Smooth muscle cell (in vitro differentiated cells): ENCODE measurements at regions not wholly inside any gene's neighbourhood (a gene's known extent, or its start where the extent isn't known, plus 50 kb on each side); places are given as distances from the start of the nearest gene placed in this dataset.

ENCODE experiments used
- DNase-seq: peaks from one replicate; lab custom pipeline; 2025; ENCODE audit not compliant: unreplicated experiment; lab: John Stamatoyannopoulos, UW
- H2AFZ ChIP-seq: fragments of 200-600 bp; sonication (generic); 2 replicates; pipeline ENCODE4 v1.6.0; 2016; ENCODE audit warnings: antibody characterized with exemption, low read depth, mild to moderate bottlenecking
- H3F3A ChIP-seq: fragments of 200-600 bp; sonication (generic); 2 replicates; pipeline ENCODE4 v1.6.0; 2017; ENCODE audit warnings: antibody characterized with exemption, low read depth
- H3K27ac ChIP-seq: fragments of 200-600 bp; sonication (generic); 2 replicates; pipeline ENCODE4 v1.5.1; 2016; ENCODE audit warnings: low read depth, mild to moderate bottlenecking
- H3K27me3 ChIP-seq: fragments of 200-600 bp; sonication (generic); 2 replicates; pipeline ENCODE4 v1.6.1; 2016; ENCODE audit warnings: low read depth, mild to moderate bottlenecking
- H3K36me3 ChIP-seq: fragments of 200-600 bp; sonication (generic); 2 replicates; pipeline ENCODE4 v1.5.1; 2016; ENCODE audit warnings: low read depth
- H3K4me1 ChIP-seq: fragments of 200-600 bp; sonication (generic); 2 replicates; pipeline ENCODE4 v1.5.1; 2016; ENCODE audit warnings: low read depth
- H3K4me2 ChIP-seq: fragments of 200-600 bp; sonication (generic); 2 replicates; pipeline ENCODE4 v1.6.0; 2016; ENCODE audit warnings: mild to moderate bottlenecking
- H3K4me3 ChIP-seq: fragments of 200-600 bp; sonication (generic); 2 replicates; pipeline ENCODE4 v1.5.1; 2016; ENCODE audit warnings: mild to moderate bottlenecking
- H3K79me2 ChIP-seq: fragments of 200-600 bp; sonication (generic); 2 replicates; pipeline ENCODE4 v1.6.0; 2016; ENCODE audit warnings: low read depth, mild to moderate bottlenecking
- H3K9ac ChIP-seq: fragments of 200-600 bp; sonication (generic); 2 replicates; pipeline ENCODE4 v1.6.0; 2016; ENCODE audit warnings: low read depth
- H3K9me3 ChIP-seq: fragments of 200-600 bp; sonication (generic); replicated peaks from 2 replicates; pipeline ENCODE4 v1.5.1; 2016; ENCODE audit warnings: low read depth
- H4K20me1 ChIP-seq: fragments of 200-600 bp; sonication (generic); 2 replicates; pipeline ENCODE4 v1.6.0; 2016; ENCODE audit warnings: low read depth
- CTCF ChIP-seq: fragments of 200-600 bp; sonication (generic); IDR thresholded peaks from 2 replicates; pipeline ENCODE4 v1.5.1; 2017; ENCODE audit warnings: borderline replicate concordance, mild to moderate bottlenecking, antibody characterized with exemption; ENCODE audit not compliant: insufficient read depth, poor library complexity, severe bottlenecking
- WGBS: methylation state at CpG from one replicate; pipeline ENCODE4 v1.1.7; 2016; ENCODE audit warnings: low lambda C conversion rate; 5-methylcytosine and 5-hydroxymethylcytosine counted together

GRCh38 chr2:67840460-67841068 is 222.2 kb downstream of the C1D start:
- DNase-seq = no peak
- peaks cover 7% of the 10 kb centered on the region for H3K27me3 ChIP-seq
- H4K20me1 ChIP-seq = no peaks in the 10 kb centered on the region
- H3K9ac ChIP-seq = no peak overlapping the region
- no peak overlapping the region for H3K4me2 ChIP-seq
- H3K27ac ChIP-seq = no peak overlapping the region
- H3K36me3 ChIP-seq = no peaks in the 10 kb centered on the region
- H3K4me1 ChIP-seq = no peaks in the 10 kb centered on the region
- no peaks in the 10 kb centered on the region for H3F3A ChIP-seq
- 50% methylated on average over 5 of the region's 5 CpGs for WGBS
- H2AFZ ChIP-seq = no peak overlapping the region
- TF ChIP-seq CTCF = peak; percentile 72
- H3K9me3 ChIP-seq = no peaks in the 10 kb centered on the region
- H3K79me2 ChIP-seq = no peaks in the 10 kb centered on the region
- no peak overlapping the region for H3K4me3 ChIP-seq

DNA sequence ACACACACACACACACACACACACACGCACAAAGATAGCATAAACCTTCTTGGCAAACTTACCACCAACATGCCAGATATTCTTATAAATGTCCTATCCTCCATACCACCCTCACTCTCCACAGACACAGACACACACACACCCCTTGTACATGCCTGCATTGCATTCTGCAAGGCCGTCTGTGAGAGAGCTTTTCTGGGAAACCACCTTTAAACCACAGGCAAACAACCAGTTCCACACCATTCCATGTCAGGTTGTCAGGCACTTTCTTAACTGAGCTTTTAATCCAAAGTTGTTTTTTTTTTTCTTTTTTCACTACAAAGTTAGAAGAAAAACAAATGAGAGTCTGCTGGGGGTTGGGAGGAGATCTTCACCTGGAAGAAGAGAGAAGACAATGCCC is 221.1 kb downstream of the C1D start:
- Histone ChIP-seq H4K20me1 (no peaks in the 10 kb centered on the region), H3F3A (no peaks in the 10 kb centered on the region), H3K79me2 (no peaks in the 10 kb centered on the region), H3K4me3 (no peak overlapping the region), H3K4me2 (no peak overlapping the region), H3K27me3 (peaks cover 7% of the 10 kb centered on the region), H3K36me3 (no peaks in the 10 kb centered on the region), H3K9ac (no peak overlapping the region), H2AFZ (no peak overlapping the region), H3K4me1 (peaks cover 7% of the 10 kb centered on the region), H3K27ac (no peak overlapping the region), H3K9me3 (no peaks in the 10 kb centered on the region)
- no peak for DNase-seq
- TF ChIP-seq CTCF = no peak
- WGBS = 77% methylated on average over 2 of the region's 2 CpGs

- Histone ChIP-seq H3K4me1 (peaks cover 7% of the 10 kb centered on the region), H3K36me3 (no peaks in the 10 kb centered on the region), H3K4me2 (no peak overlapping the region), H3K4me3 (no peak overlapping the region), H4K20me1 (no peaks in the 10 kb centered on the region), H2AFZ (no peak overlapping the region), H3K9ac (no peak overlapping the region), H3K27me3 (peaks cover 7% of the 10 kb centered on the region), H3K27ac (no peak overlapping the region), H3K79me2 (no peaks in the 10 kb centered on the region), H3K9me3 (no peaks in the 10 kb centered on the region), H3F3A (no peaks in the 10 kb centered on the region)
- WGBS = 70% methylated on average over 9 of the region's 9 CpGs
- no peak for DNase-seq
- no peak for TF ChIP-seq CTCF
Observed at GRCh38 chr2:67842375-67842959, 220.3 kb downstream of the C1D start.

GRCh38 chr2:67844024-67844540 is 218.7 kb downstream of the C1D start:
- 90% methylated on average over 1 of the region's 1 CpG for WGBS
- peaks cover 7% of the 10 kb centered on the region for H3K4me1 ChIP-seq

More at GRCh38 chr2:67844024-67844540, 218.7 kb downstream of the C1D start:
- Histone ChIP-seq H3K9me3 (no peaks in the 10 kb centered on the region), H3K4me3 (no peak overlapping the region), H3K9ac (no peak overlapping the region), H2AFZ (no peak overlapping the region), H3K27ac (no peak overlapping the region), H3F3A (no peaks in the 10 kb centered on the region), H3K36me3 (no peaks in the 10 kb centered on the region), H4K20me1 (no peaks in the 10 kb centered on the region), H3K27me3 (peaks cover 7% of the 10 kb centered on the region), H3K4me2 (no peak overlapping the region), H3K79me2 (no peaks in the 10 kb centered on the region)
- no peak for DNase-seq
- no peak for TF ChIP-seq CTCF
